Activated CD4-positive, CD25-positive, alpha-beta regulatory T cell treated with anti-CD3 and anti-CD28 coated beads, Interleukin-2, amount 50 U/mL, for 24 hours (primary cell): ENCODE measurements at regions not wholly inside any gene's neighbourhood (a gene's known extent, or its start where the extent isn't known, plus 50 kb on each side); places are given as distances from the start of the nearest gene placed in this dataset.
"Not testable (repeated sequence)": the region's sequence is repeated elsewhere in the genome, so short reads cannot be mapped to it uniquely, and the experiment has no call there.

ENCODE experiments used
- ATAC-seq, 2 donors: fragments of 150-1000 bp; cut with Tn5 transposase; one replicate each; pipeline ENCODE4 v1.10.0; 2021; ENCODE audit warnings: mild to moderate bottlenecking in 1 of 2, moderate library complexity in 1 of 2

DNA sequence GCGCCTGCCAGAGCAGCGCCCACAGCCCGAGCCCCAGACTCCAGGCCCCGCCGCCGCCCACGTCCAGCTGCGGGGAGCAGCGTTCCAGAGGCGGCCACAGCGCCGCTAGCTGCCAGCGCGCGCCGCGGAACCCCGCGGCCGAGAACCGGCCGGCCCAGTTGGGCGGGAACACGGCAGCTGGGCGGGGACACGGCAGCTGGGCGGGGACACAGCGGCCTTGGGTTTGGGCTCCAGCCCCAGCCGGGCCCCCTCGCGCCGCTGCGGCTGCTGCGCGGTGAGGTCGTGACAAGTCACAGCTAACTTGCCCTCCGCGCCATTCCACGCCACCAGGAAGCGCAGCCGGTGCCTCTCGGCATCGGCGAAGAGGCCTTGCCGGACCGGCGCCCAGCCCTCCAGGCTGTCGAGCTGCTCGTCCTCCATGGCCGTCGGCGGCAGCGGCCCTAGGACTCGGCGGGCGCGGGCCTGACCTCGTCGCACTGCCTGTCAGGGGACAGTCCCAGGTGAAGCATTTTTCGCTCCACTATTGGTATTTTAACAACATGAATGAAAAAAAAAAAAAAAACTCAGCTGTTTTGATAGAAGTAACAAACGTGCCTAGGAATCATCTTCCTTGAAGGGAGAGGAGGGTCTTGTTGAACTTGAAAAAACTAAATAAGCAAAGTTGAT lies 56.6 kb upstream of the GOLGA8N start:
- ATAC-seq: peak; percentile 91

DNA sequence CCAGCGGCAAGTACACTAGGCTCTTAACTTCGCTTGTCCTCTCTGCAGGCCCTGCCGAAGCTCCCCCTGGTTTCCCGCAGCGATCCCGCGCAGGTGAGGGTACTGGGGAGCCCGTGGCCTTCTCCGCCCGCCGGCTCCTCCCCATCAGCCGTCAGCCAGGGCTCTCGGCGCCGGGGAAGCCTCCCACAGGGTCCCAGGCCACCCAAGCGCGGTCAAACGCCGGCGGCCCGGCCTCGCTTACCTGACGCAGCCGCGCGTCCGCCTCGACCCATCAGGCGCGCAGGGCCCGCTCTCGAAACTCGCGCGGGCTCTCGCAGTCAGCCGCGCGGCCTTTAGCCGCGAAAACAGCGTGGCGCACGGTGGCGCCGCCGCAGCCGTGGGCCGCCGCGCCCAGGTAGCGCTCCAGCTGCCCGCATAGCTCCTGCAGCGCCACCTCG lies 57.2 kb upstream of the GOLGA8N start:
- ATAC-seq: peak in 1 of 2 donors; percentile 18

DNA sequence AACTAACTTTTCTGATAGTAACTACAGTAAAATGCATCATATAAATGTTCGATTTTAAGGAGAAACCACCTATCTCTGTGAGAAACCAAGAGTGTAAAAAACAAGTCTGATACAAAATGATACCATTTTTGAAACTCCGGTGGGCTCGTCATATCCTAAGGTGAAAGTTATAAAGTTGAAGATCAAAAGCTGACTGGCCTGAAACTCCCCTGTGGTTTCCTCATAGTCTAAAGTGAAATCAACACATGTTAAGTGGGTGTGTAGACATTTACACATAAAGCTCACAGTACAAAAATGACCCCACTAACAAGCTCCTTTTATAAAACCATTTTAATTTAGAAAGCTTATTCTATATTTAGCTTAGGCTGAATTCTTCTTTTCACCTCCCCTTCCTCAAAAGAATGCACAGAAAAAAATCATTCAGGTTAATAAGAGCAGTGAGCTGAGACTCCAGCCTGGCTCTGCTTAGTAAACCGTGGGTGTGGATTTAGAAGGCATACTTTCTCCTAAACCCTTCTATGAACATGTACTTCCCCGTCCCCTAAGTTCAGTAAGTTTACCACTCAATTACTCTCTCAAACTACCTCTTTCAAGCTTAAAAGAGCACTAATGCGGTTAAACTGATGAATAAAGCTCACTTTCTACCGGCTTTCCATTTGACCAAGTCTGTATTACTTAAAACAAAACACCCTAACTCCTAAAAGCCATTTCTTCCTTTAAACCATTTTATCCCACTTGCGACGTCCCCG lies 57.9 kb upstream of the GOLGA8N start:
- ATAC-seq: peak; percentile 34 to 52

DNA sequence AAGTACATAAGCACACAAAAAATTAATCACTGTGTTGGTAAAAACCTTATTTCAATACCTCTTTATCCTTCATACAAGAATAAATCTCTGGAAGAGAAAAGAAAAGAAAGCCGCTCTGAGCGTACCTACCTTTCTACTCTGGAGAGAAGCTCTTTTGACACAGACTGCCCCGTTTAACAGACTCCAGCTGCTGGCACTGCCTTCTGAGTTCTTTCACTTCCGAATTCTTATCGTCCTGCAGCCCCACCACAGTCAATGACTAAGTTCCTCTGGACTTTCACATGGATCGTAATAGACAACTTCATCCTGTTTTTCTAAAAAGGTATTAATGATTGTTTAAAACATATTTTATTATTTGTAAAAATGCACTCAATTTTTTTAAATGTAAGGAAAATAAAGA lies 67.5 kb upstream of the GOLGA8O start:
- not testable (repeated sequence) for ATAC-seq

DNA sequence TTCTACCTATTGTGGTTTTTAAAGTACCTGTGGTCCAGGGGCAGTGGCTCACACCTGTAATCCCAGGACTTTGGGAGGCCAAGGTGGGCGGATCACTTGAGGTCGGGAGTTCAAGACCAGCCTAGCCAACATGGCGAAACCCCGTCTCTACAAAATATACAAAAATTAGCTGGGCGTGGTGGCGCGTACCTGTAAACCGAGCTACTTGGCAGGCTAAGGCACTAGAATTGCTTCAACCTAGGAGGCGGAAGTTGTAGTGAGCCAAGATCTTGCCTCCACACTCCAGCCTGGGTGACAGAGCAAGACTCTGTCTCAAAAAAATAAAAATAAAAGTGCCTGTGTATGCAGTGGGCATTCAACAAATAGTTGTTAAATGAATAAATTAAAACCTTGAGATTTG lies 67.0 kb upstream of the GOLGA8O start:
- not testable (repeated sequence) for ATAC-seq

DNA sequence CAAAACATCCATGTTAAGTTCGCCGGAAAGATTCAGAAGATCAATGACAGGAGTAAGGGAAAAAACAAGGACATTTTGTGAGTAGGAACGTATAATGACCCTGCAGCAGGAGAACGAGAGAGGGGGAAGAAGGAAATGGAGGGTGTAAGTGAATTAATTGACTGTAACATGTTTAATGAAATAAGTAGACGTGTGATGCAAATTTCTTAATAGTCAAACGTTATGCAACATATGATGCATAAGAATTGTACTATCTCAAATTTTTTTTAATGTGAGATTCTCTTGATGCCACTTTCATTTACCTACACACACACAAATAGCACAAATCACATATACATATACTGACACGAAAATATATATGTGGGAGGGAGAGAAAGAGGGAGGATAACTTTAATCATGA lies 63.5 kb upstream of the GOLGA8O start:
- ATAC-seq: not testable (repeated sequence)

DNA sequence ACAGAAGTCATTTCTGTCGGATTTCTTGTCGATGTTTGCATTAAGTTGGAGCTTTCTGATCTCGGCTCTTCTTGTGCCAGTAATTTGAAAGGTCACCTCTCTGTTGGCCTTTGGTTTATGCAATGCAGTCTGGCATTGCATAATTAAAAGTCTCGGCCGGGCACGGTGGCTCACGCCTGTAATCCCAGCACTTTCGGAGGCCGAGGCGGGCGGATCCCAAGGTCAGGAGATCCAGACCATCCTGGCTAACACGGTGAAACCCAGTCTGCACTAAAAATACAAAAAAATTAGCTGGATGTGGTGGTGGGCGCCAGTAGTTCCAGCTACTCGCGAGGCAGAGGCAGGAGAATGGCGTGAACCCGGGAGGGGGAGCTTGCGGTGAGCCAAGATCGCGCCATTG lies 62.6 kb upstream of the GOLGA8O start:
- ATAC-seq: not testable (repeated sequence)

DNA sequence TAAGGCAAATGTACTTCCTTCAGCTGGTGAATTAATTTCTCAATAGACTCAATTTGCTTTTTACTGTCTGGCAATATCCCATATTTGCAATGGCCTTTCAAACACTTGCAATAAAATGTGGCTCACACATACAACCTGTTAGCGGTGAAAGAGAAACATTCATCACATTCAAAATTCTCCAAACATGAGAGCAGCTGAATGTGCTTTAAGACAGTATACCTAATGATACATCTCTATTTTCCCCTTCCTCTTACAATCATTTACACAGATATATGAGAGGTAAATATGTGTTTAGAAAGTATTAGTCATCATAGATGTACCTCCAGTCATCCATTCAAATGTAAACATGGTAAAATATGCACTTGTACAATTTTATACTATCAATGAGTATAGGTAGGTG lies 61.5 kb upstream of the GOLGA8O start:
- not testable (repeated sequence) for ATAC-seq

DNA sequence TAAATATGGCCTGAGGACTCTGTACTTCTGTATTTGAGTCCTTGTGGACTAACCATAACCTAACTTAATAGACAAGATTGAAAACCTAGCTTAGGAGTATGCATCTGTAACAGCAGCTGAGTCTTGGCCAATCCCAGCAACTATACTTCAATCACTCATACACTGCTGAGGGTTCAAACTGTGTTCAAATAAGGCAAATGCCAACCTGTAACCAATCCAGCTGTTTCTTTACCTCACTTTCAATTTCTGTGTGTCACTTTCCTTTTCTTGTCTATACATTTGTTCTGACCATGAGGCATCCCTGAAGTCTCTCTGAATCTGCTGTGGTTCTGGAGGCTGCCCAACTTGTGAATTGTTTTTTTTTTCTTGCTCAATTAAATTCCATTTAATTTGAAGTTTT lies 57.9 kb upstream of the GOLGA8O start:
- not testable (repeated sequence) for ATAC-seq

DNA sequence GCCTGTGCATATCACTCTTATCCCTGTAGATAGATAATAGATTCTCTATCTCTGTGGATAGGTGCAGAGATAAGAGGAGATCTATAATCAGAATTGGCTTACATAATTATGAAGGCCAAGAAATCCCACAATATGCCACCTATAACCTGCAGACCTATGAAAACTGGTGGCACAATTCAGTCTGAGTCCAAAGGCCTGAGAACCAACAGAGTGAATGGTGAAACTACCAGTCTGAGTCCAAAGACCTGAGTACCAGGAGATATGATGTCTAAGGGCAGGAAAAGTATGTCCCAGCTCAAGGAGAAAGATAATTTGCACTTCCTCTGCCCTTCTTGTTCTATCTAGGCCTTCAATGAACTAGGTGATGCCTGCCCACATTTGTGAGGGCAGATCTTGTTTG lies 54.6 kb upstream of the GOLGA8O start:
- not testable (repeated sequence) for ATAC-seq

DNA sequence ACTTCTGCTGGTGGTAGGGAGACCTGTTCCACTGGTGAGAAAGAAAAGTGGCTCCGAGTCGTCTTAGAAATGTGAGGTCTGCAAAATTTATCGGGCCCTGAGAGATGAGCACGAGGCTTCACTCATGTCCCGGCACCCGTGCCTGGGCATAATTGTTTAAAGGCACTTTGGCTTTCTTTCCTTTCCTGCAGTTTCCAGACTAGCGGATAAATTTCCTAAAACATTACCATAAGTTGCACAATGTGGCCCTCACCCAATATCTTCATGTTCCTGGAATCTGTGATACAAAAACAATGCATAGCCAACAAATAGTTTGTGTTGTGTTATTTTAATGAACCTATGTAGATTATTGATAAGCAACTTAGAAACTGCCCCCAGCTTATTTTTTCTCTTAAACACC lies 52.6 kb upstream of the GOLGA8O start:
- not testable (repeated sequence) for ATAC-seq

DNA sequence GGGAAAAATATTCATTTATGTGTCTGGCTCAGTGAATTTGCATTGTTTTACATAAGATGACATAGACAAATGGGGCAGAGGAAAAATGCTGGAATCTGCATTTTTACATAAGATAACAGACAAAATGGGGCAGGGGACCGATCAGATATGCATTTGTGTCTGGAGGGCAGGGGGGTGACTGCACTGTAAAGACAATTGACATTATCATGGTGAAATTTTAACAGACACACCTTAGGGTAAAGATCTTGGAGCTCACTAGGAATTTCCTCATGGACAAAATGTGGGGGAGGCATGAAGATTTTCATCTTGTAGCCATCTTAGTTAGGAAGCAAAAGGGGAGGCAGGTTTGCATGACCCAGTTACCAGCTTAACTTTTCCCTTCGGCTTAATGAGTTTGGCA lies 51.4 kb upstream of the GOLGA8O start:
- ATAC-seq: not testable (repeated sequence)

DNA sequence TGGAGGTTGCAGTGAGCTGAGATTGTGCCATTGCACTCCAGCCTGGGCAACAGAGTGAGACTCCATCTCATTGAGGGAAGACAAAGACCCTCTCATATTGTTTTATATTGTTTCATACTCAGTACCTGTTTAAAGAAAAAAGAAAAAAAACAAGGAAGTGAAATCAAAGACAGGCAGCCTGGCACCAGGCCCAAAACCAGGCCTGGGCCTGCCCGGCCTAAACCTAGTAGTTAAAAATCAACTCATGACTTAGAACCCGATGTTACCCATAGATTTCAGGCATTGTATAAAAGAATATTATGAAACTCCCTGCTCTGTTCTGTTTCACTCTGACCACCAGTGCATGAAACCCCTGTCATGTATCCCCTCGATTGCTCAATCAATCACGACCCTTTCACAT lies 50.2 kb upstream of the GOLGA8O start:
- ATAC-seq: not testable (repeated sequence)
